IPS-NIHi7 (cell line): ENCODE measurements at regions not wholly inside any gene's neighbourhood (a gene's known extent, or its start where the extent isn't known, plus 50 kb on each side); places are given as distances from the start of the nearest gene placed in this dataset.
A peak's percentile ranks its signal among the peaks of the same experiment; 100 is the strongest.

Experiments used
- DNase-seq: peaks from one replicate; pipeline ENCODE4 v3.0.0; 2012; ENCODE audit warnings: mixed read lengths; ENCODE audit errors: extremely low spot score

- DNase-seq = no peak
These were observed 106.1 kb upstream of the RUNX3 start for GRCh38 chr1:25036117-25036546.

GRCh38 chr1:25035523-25036116 lies 105.5 kb upstream of the RUNX3 start:
- DNase-seq = no peak

- no peak for DNase-seq
These were observed 104.9 kb upstream of the RUNX3 start for GRCh38 chr1:25034736-25035522.

- DNase-seq = no peak
These were observed 104.0 kb upstream of the RUNX3 start for GRCh38 chr1:25033828-25034705.

GRCh38 chr1:25033030-25033827 lies 103.2 kb upstream of the RUNX3 start:
- no peak for DNase-seq

- DNase-seq = no peak
These were observed 102.0 kb upstream of the RUNX3 start for GRCh38 chr1:25031966-25032667.

GRCh38 chr1:25031601-25031965 lies 101.5 kb upstream of the RUNX3 start:
- no peak for DNase-seq

- DNase-seq = no peak
These were observed 100.9 kb upstream of the RUNX3 start for GRCh38 chr1:25030674-25031589.

GRCh38 chr1:25030012-25030411 lies 99.9 kb upstream of the RUNX3 start:
- no peak for DNase-seq

GRCh38 chr1:25028907-25029599 lies 99.0 kb upstream of the RUNX3 start:
- no peak for DNase-seq

GRCh38 chr1:25028587-25028906 lies 98.5 kb upstream of the RUNX3 start:
- DNase-seq = no peak

- no peak for DNase-seq
These were observed 97.9 kb upstream of the RUNX3 start for GRCh38 chr1:25027822-25028586.

- peak; percentile 44 for DNase-seq
These were observed 96.8 kb upstream of the RUNX3 start for GRCh38 chr1:25026730-25027450.

- no peak for DNase-seq
These were observed 96.2 kb upstream of the RUNX3 start for GRCh38 chr1:25026304-25026703.

- no peak for DNase-seq
These were observed 94.7 kb upstream of the RUNX3 start for GRCh38 chr1:25024615-25025350.

GRCh38 chr1:25023826-25024225 lies 93.8 kb upstream of the RUNX3 start:
- DNase-seq = no peak

- DNase-seq = no peak
These were observed 93.1 kb upstream of the RUNX3 start for GRCh38 chr1:25023190-25023578.
